ENCODE measurements at regions not wholly inside any gene's neighbourhood (a gene's known extent, or its start where the extent isn't known, plus 50 kb on each side); places are given as distances from the start of the nearest gene placed in this dataset.

- Histone ChIP-seq H3K4me3 (ENCODE audit: low read depth in 1 of 3, low read length in 3 of 3) (no peak overlapping the region), H3K9ac (ENCODE audit: low read depth in 1 of 2, low read length in 2 of 2) (no peak overlapping the region), H3K27ac (ENCODE audit: low read depth in 1 of 2, low read length in 2 of 2) (no peak overlapping the region), H3K36me3 (ENCODE audit: control insufficient read depth in 4 of 4, insufficient read depth in 3 of 4, low read depth in 1 of 4, low read length in 3 of 4) (no peaks in the 10 kb centered on the region), H3K27me3 (ENCODE audit: control insufficient read depth in 4 of 4, insufficient read depth in 4 of 4, low read length in 3 of 4) (no peaks in the 10 kb centered on the region), H3K9me3 (ENCODE audit: control insufficient read depth in 4 of 4, low read length in 3 of 4) (no peaks in the 10 kb centered on the region), H3K4me1 (ENCODE audit: control insufficient read depth in 4 of 4, insufficient read depth in 4 of 4, low read length in 3 of 4) (peaks cover 6 to 8% (median 8%) of the 10 kb centered on the region in 4 donors)
- TF ChIP-seq JUND (IDR thresholded peaks at IDR 0.05), result no peak
- no peak for TF ChIP-seq EGR1 (IDR thresholded peaks at IDR 0.05; ENCODE audit: low read depth in 2 of 2)
- no peak for TF ChIP-seq HNF4A (conservative IDR thresholded peaks at IDR 0.05)
- no peak for TF ChIP-seq YY1 (IDR thresholded peaks at IDR 0.05)
- no peak for TF ChIP-seq SP1 (IDR thresholded peaks at IDR 0.05)
- no peak for TF ChIP-seq FOXA2 (IDR thresholded peaks at IDR 0.05)
- TF ChIP-seq FOXA1 (IDR thresholded peaks at IDR 0.05), result no peak
- TF ChIP-seq TAF1 (conservative IDR thresholded peaks at IDR 0.05), result no peak
- TF ChIP-seq RXRA (IDR thresholded peaks at IDR 0.05), result no peak
- TF ChIP-seq, protein P1, sequence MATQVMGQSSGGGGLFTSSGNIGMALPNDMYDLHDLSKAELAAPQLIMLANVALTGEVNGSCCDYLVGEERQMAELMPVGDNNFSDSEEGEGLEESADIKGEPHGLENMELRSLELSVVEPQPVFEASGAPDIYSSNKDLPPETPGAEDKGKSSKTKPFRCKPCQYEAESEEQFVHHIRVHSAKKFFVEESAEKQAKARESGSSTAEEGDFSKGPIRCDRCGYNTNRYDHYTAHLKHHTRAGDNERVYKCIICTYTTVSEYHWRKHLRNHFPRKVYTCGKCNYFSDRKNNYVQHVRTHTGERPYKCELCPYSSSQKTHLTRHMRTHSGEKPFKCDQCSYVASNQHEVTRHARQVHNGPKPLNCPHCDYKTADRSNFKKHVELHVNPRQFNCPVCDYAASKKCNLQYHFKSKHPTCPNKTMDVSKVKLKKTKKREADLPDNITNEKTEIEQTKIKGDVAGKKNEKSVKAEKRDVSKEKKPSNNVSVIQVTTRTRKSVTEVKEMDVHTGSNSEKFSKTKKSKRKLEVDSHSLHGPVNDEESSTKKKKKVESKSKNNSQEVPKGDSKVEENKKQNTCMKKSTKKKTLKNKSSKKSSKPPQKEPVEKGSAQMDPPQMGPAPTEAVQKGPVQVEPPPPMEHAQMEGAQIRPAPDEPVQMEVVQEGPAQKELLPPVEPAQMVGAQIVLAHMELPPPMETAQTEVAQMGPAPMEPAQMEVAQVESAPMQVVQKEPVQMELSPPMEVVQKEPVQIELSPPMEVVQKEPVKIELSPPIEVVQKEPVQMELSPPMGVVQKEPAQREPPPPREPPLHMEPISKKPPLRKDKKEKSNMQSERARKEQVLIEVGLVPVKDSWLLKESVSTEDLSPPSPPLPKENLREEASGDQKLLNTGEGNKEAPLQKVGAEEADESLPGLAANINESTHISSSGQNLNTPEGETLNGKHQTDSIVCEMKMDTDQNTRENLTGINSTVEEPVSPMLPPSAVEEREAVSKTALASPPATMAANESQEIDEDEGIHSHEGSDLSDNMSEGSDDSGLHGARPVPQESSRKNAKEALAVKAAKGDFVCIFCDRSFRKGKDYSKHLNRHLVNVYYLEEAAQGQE (IDR thresholded peaks at IDR 0.05), result no peak
- no peak for DNase-seq (ENCODE audit: low spot score)
- WGBS, result 95% methylated on average over 2 of the region's 2 CpGs
Measured at GRCh38 chr10:28935061-28935460, 257.7 kb downstream of the BAMBI start.

- WGBS, result 88% methylated on average over 7 of the region's 7 CpGs
Measured at GRCh38 chr10:28937959-28938358, 260.6 kb downstream of the BAMBI start.

More at GRCh38 chr10:28937959-28938358, 260.6 kb downstream of the BAMBI start:
- Histone ChIP-seq H3K36me3 (ENCODE audit: control insufficient read depth in 4 of 4, insufficient read depth in 3 of 4, low read depth in 1 of 4, low read length in 3 of 4) (no peaks in the 10 kb centered on the region), H3K4me1 (ENCODE audit: control insufficient read depth in 4 of 4, insufficient read depth in 4 of 4, low read length in 3 of 4) (peaks cover 8 to 16% (median 9%) of the 10 kb centered on the region in 4 donors), H3K27me3 (ENCODE audit: control insufficient read depth in 4 of 4, insufficient read depth in 4 of 4, low read length in 3 of 4) (no peaks in the 10 kb centered on the region), H3K4me3 (ENCODE audit: low read depth in 1 of 3, low read length in 3 of 3) (no peak overlapping the region), H3K9ac (ENCODE audit: low read depth in 1 of 2, low read length in 2 of 2) (no peak overlapping the region), H3K9me3 (ENCODE audit: control insufficient read depth in 4 of 4, low read length in 3 of 4) (no peaks in the 10 kb centered on the region), H3K27ac (ENCODE audit: low read depth in 1 of 2, low read length in 2 of 2) (no peak overlapping the region)
- no peak for TF ChIP-seq CTCF (IDR thresholded peaks at IDR 0.05; ENCODE audit: low read depth, low read length, missing input control)
- no peak for TF ChIP-seq YY1 (IDR thresholded peaks at IDR 0.05)
- TF ChIP-seq RAD21 (IDR thresholded peaks at IDR 0.05), result no peak
- TF ChIP-seq, protein P1 (IDR thresholded peaks at IDR 0.05), result no peak
- no peak for TF ChIP-seq TAF1 (conservative IDR thresholded peaks at IDR 0.05)
- TF ChIP-seq SP1 (IDR thresholded peaks at IDR 0.05), result no peak
- no peak for TF ChIP-seq FOXA1 (IDR thresholded peaks at IDR 0.05)
- no peak for TF ChIP-seq FOXA2 (IDR thresholded peaks at IDR 0.05)
- no peak for TF ChIP-seq NR2F2 (IDR thresholded peaks at IDR 0.05)
- no peak for TF ChIP-seq HNF4A (conservative IDR thresholded peaks at IDR 0.05)
- no peak for TF ChIP-seq EGR1 (IDR thresholded peaks at IDR 0.05; ENCODE audit: low read depth in 2 of 2)
- no peak for TF ChIP-seq HNF4G (IDR thresholded peaks at IDR 0.05)
- no peak for TF ChIP-seq JUND (IDR thresholded peaks at IDR 0.05)
- TF ChIP-seq, protein P2, sequence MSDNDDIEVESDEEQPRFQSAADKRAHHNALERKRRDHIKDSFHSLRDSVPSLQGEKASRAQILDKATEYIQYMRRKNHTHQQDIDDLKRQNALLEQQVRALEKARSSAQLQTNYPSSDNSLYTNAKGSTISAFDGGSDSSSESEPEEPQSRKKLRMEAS (IDR thresholded peaks at IDR 0.05), result no peak
- TF ChIP-seq ATF3 (IDR thresholded peaks at IDR 0.05), result no peak
- no peak for TF ChIP-seq GABPA (IDR thresholded peaks at IDR 0.05 in 1 of 2, conservative IDR thresholded peaks at IDR 0.05 in 1 of 2)
- TF ChIP-seq ZBTB33 (IDR thresholded peaks at IDR 0.05), result no peak
- no peak for DNase-seq (ENCODE audit: low spot score)
